Panc1 (cell line): ENCODE measurements at regions not wholly inside any gene's neighbourhood (a gene's known extent, or its start where the extent isn't known, plus 50 kb on each side); places are given as distances from the start of the nearest gene placed in this dataset.

Source experiments
- ATAC-seq: fragments of 200-7000 bp; cut with Tn5 transposase; 2 replicates; pipeline ENCODE4 v1.9.1; 2020; ENCODE audit warnings: mild to moderate bottlenecking, moderate library complexity
- BruUV-seq: library from RNA; stranded (reverse); fragments of 400-500 nt; replicated peaks from 2 replicates; lab custom pipeline; 2021; lab: Mats Ljungman, UMichigan
- CTCF ChIA-PET: fragments of 300-600 bp; sonication (Branson Sonifier 250); formaldehyde crosslinking; loops from one replicate; lab custom pipeline; 2022; ENCODE audit warnings: antibody characterized with exemption; lab: Charles Lee
- POLR2A ChIA-PET: fragments of 300-600 bp; sonication (Branson Sonifier 250); formaldehyde crosslinking; loops from one replicate; lab custom pipeline; 2022; ENCODE audit warnings: antibody characterized with exemption; lab: Charles Lee
- DNase-seq: peaks from one replicate; pipeline ENCODE4 v3.0.0-alpha.2; 2010; ENCODE audit warnings: low read depth, low spot score
- H3K27ac ChIP-seq: 2 replicates; pipeline ENCODE4 v1.5.1; 2011; ENCODE audit warnings: mild to moderate bottlenecking, low read length, inconsistent platforms
- H3K27me3 ChIP-seq: fragments of 200-500 bp; sonication (Bioruptor generic); 2 replicates; pipeline ENCODE4 v1.6.0; 2014; ENCODE audit warnings: low read length, inconsistent platforms; ENCODE audit not compliant: control insufficient read depth, insufficient read depth
- H3K36me3 ChIP-seq: fragments of 200-500 bp; sonication (Bioruptor generic); 2 replicates; pipeline ENCODE4 v1.5.1; 2014; ENCODE audit warnings: inconsistent platforms, mild to moderate bottlenecking, low read length, moderate library complexity; ENCODE audit not compliant: control insufficient read depth, insufficient read depth
- H3K4me1 ChIP-seq: 2 replicates; pipeline ENCODE4 v1.5.1; 2011; ENCODE audit warnings: inconsistent platforms, mild to moderate bottlenecking, low read length, moderate library complexity; ENCODE audit not compliant: control insufficient read depth, insufficient read depth
- H3K4me3 ChIP-seq, 2 experiments: 2 replicates each; pipeline ENCODE4 v1.5.1; 2011 to 2012; ENCODE audit warnings: low read depth in 2 of 2, low read length in 2 of 2, mild to moderate bottlenecking in 2 of 2, inconsistent platforms in 1 of 2, moderate library complexity in 1 of 2
- H3K9me3 ChIP-seq: fragments of 200-500 bp; sonication (Bioruptor generic); 2 replicates; pipeline ENCODE4 v1.5.1; 2014; ENCODE audit warnings: low read depth, mild to moderate bottlenecking, inconsistent platforms, low read length, moderate library complexity; ENCODE audit not compliant: control insufficient read depth, insufficient read depth
- POLR2AphosphoS5 ChIP-seq: IDR thresholded peaks from 2 replicates; pipeline ENCODE4 v1.6.1; 2012; ENCODE audit warnings: mild to moderate bottlenecking, low read depth, low read length, moderate library complexity
- SIN3A ChIP-seq: IDR thresholded peaks from 2 replicates; pipeline ENCODE4 v1.6.1; 2012; ENCODE audit warnings: low read depth, mild to moderate bottlenecking, low read length, moderate library complexity, borderline replicate concordance; ENCODE audit not compliant: insufficient read depth
- TCF7L2 ChIP-seq: IDR thresholded peaks from 2 replicates; pipeline ENCODE4 v1.6.1; 2011; ENCODE audit warnings: mild to moderate bottlenecking, low read depth, low read length, inconsistent platforms
- in situ Hi-C: cut with HindIII; loops from 2 replicates; pipeline ENCODE4 v1.10.0; 2016; ENCODE audit warnings: low sequenced_read_pairs, low pct_unique_long_range_greater_than_20kb
- intact Hi-C: fragments of 100-400 bp; cut with micrococcal nuclease; formaldehyde crosslinking; loops from one replicate; pipeline ENCODE4 v1.10.0; 2022; ENCODE audit not compliant: unreplicated experiment
- TF ChIP-seq, protein P1 (sequence below), 2 experiments: IDR thresholded peaks; 2 replicates each; pipeline ENCODE4 v1.6.1; 2011 to 2012; ENCODE audit warnings: low read depth in 2 of 2, control low read depth in 1 of 2, low read length in 1 of 2, mild to moderate bottlenecking in 1 of 2, moderate library complexity in 1 of 2; ENCODE audit not compliant: insufficient read depth in 1 of 2
- TF ChIP-seq, protein P2 (sequence below): fragments of 450-650 bp; IDR thresholded peaks from 2 replicates; pipeline ENCODE4 v1.5.1; 2017; ENCODE audit warnings: mild to moderate bottlenecking

DNA sequence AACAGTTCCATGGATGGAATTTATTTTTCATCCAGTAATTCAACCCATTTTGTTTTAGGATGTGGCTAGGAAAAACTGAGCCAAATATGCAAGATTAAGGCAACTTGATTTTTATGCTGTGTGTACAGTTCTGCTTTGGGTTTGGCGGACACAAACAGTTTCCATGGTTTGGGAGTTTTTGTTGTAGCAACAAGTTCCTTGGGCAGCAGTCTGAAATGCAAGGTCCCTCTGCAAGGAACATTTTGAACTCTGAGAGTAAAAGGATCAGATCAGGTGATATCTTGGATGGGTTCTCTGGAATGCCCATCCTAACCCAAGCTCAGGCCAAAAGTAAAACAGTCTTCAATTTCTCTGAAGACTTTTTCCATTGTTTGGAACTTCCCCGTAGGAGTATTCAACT is 161.2 kb downstream of the TMX1 start:
- H3K36me3 ChIP-seq, result no peaks in the 10 kb centered on the region
- ATAC-seq (no peak), DNase-seq (no peak)
- 0 out of 2 replicates have a peak, but pooled peaks cover 2% of the 10 kb centered on the region for H3K4me1 ChIP-seq
- BruUV-seq, result no TSS peak
- no peak overlapping the region for H3K27ac ChIP-seq
- ChIA-PET CTCF (no interaction called here), POLR2A (no interaction called here)
- no peak overlapping the region for H3K4me3 ChIP-seq
- in situ Hi-C loops (no loop called here), intact Hi-C loops (loop anchor here (10.0 kb wide), 1 partner anchor 134 kb away; no protein-coding TSS in a partner anchor)
- TF ChIP-seq SIN3A, result no peak
- TF ChIP-seq, protein P1, sequence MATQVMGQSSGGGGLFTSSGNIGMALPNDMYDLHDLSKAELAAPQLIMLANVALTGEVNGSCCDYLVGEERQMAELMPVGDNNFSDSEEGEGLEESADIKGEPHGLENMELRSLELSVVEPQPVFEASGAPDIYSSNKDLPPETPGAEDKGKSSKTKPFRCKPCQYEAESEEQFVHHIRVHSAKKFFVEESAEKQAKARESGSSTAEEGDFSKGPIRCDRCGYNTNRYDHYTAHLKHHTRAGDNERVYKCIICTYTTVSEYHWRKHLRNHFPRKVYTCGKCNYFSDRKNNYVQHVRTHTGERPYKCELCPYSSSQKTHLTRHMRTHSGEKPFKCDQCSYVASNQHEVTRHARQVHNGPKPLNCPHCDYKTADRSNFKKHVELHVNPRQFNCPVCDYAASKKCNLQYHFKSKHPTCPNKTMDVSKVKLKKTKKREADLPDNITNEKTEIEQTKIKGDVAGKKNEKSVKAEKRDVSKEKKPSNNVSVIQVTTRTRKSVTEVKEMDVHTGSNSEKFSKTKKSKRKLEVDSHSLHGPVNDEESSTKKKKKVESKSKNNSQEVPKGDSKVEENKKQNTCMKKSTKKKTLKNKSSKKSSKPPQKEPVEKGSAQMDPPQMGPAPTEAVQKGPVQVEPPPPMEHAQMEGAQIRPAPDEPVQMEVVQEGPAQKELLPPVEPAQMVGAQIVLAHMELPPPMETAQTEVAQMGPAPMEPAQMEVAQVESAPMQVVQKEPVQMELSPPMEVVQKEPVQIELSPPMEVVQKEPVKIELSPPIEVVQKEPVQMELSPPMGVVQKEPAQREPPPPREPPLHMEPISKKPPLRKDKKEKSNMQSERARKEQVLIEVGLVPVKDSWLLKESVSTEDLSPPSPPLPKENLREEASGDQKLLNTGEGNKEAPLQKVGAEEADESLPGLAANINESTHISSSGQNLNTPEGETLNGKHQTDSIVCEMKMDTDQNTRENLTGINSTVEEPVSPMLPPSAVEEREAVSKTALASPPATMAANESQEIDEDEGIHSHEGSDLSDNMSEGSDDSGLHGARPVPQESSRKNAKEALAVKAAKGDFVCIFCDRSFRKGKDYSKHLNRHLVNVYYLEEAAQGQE (IDR thresholded peaks at IDR 0.05; ENCODE audit: insufficient read depth in 1 of 2, low read depth in 2 of 2, low read length in 1 of 2), result no peak
- TF ChIP-seq TCF7L2, result no peak
- TF ChIP-seq, protein P2, sequence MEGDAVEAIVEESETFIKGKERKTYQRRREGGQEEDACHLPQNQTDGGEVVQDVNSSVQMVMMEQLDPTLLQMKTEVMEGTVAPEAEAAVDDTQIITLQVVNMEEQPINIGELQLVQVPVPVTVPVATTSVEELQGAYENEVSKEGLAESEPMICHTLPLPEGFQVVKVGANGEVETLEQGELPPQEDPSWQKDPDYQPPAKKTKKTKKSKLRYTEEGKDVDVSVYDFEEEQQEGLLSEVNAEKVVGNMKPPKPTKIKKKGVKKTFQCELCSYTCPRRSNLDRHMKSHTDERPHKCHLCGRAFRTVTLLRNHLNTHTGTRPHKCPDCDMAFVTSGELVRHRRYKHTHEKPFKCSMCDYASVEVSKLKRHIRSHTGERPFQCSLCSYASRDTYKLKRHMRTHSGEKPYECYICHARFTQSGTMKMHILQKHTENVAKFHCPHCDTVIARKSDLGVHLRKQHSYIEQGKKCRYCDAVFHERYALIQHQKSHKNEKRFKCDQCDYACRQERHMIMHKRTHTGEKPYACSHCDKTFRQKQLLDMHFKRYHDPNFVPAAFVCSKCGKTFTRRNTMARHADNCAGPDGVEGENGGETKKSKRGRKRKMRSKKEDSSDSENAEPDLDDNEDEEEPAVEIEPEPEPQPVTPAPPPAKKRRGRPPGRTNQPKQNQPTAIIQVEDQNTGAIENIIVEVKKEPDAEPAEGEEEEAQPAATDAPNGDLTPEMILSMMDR, result no peak
- TF ChIP-seq POLR2AphosphoS5, result no peak
- H3K9me3 ChIP-seq, result no peaks in the 10 kb centered on the region
- H3K27me3 ChIP-seq, result no peaks in the 10 kb centered on the region

DNA sequence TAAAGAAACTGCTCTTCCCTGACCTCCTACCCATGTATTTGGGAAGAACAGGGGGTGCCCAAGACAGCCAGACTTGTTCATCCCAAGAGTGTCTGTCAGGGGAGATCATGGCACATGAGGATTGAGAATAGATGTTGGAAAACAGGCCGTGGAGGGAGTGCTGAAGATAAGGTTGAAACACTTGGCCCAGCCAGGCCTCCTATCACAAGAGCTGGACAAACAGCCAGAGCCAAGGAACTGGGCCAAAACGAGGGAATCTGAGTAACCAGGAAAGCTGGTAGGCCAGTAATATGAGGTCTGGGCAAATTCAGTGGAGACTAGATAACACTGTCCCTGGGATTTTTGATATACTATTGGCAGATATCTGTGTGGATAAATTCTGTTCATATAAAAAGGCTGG is 161.7 kb downstream of the TMX1 start:
- POLR2A ChIA-PET, result no interaction called here
- BruUV-seq, result no TSS peak
- DNase-seq, result no peak
- no peak overlapping the region for H3K27ac ChIP-seq
- intact Hi-C loops, result loop anchor here (10.0 kb wide), 1 partner anchor 133 kb away; no protein-coding TSS in a partner anchor
- no peaks in the 10 kb centered on the region for H3K9me3 ChIP-seq
- ATAC-seq, result no peak
- in situ Hi-C loops, result no loop called here
- no peaks in the 10 kb centered on the region for H3K36me3 ChIP-seq
- no peak for TF ChIP-seq POLR2AphosphoS5
- TF ChIP-seq, protein P1 (IDR thresholded peaks at IDR 0.05; ENCODE audit: insufficient read depth in 1 of 2, low read depth in 2 of 2, low read length in 1 of 2), result no peak
- no peak for TF ChIP-seq SIN3A
- TF ChIP-seq, protein P2, result no peak
- TF ChIP-seq TCF7L2, result no peak
- no peaks in the 10 kb centered on the region for H3K27me3 ChIP-seq
- no peaks in the 10 kb centered on the region for H3K4me1 ChIP-seq
- no peak overlapping the region for H3K4me3 ChIP-seq
- CTCF ChIA-PET, result no interaction called here
